ENCODE measurements at regions not wholly inside any gene's neighbourhood (a gene's known extent, or its start where the extent isn't known, plus 50 kb on each side); places are given as distances from the start of the nearest gene placed in this dataset.

- CTCF ChIA-PET: no interaction called here
- TF ChIP-seq PKNOX1 (IDR thresholded peaks at IDR 0.05): no peak
- no peak for TF ChIP-seq SUZ12 (IDR thresholded peaks at IDR 0.05)
- TF ChIP-seq NFRKB (IDR thresholded peaks at IDR 0.05): no peak
- no peak for TF ChIP-seq FOXM1 (IDR thresholded peaks at IDR 0.05; ENCODE audit: borderline replicate concordance)
- POLR2A ChIA-PET: no interaction called here
- no peak for DNase-seq (ENCODE audit: extremely low spot score)
Measured at GRCh38 chr7:156022483-156023459, 210.5 kb upstream of the SHH start.

- ChIA-PET POLR2A (no interaction called here), CTCF (no interaction called here)
- TF ChIP-seq BHLHE40 (IDR thresholded peaks at IDR 0.05; ENCODE audit: borderline replicate concordance): no peak
- TF ChIP-seq L3MBTL2 (conservative IDR thresholded peaks at IDR 0.05): no peak
- no peak for TF ChIP-seq TARDBP (IDR thresholded peaks at IDR 0.05)
- no peak for TF ChIP-seq SUZ12 (IDR thresholded peaks at IDR 0.05)
- no peak for TF ChIP-seq FOXA1 (IDR thresholded peaks at IDR 0.05)
- TF ChIP-seq ELF4 (IDR thresholded peaks at IDR 0.05): no peak
- no peak for TF ChIP-seq PKNOX1 (IDR thresholded peaks at IDR 0.05)
- no peak for TF ChIP-seq FOXK2 (IDR thresholded peaks at IDR 0.05)
- no peak for TF ChIP-seq ZNF384 (IDR thresholded peaks at IDR 0.05)
- TF ChIP-seq SP1 (IDR thresholded peaks at IDR 0.05): no peak
- TF ChIP-seq FOXM1 (IDR thresholded peaks at IDR 0.05; ENCODE audit: borderline replicate concordance): no peak
- TF ChIP-seq ARNT (IDR thresholded peaks at IDR 0.05): no peak
- TF ChIP-seq CTBP1 (IDR thresholded peaks at IDR 0.05; ENCODE audit: borderline replicate concordance): no peak
- no peak for TF ChIP-seq NFRKB (IDR thresholded peaks at IDR 0.05)
- DNase-seq (ENCODE audit: extremely low spot score): no peak
Measured at GRCh38 chr7:156021471-156021870, 209.2 kb upstream of the SHH start.

- CTCF ChIA-PET: interaction anchor here (0.5 kb wide), 1 partner anchor 650 kb away, joined by 3 read pairs; no protein-coding TSS in a partner anchor
Measured at GRCh38 chr7:156020566-156020965, 208.3 kb upstream of the SHH start.

GRCh38 chr7:156019776-156020565 is 207.7 kb upstream of the SHH start:
- TF ChIP-seq ELF4 (IDR thresholded peaks at IDR 0.05) (no peak), NFRKB (IDR thresholded peaks at IDR 0.05) (no peak)
- ChIA-PET CTCF (interaction anchor here (0.5 kb wide), 1 partner anchor 650 kb away, joined by 3 read pairs; no protein-coding TSS in a partner anchor), POLR2A (no interaction called here)
- DNase-seq (ENCODE audit: extremely low spot score): no peak

More at GRCh38 chr7:156020566-156020965, 208.3 kb upstream of the SHH start:
- DNase-seq (ENCODE audit: extremely low spot score): no peak
- POLR2A ChIA-PET: no interaction called here
- TF ChIP-seq HDGF (IDR thresholded peaks at IDR 0.05; ENCODE audit: borderline replicate concordance) (no peak), ARNT (IDR thresholded peaks at IDR 0.05) (no peak), SUZ12 (IDR thresholded peaks at IDR 0.05) (no peak), CTBP1 (IDR thresholded peaks at IDR 0.05; ENCODE audit: borderline replicate concordance) (no peak), L3MBTL2 (conservative IDR thresholded peaks at IDR 0.05) (no peak)

- ChIA-PET POLR2A (no interaction called here), CTCF (no interaction called here)
- no peak for DNase-seq (ENCODE audit: extremely low spot score)
- TF ChIP-seq CTBP1 (IDR thresholded peaks at IDR 0.05; ENCODE audit: borderline replicate concordance) (no peak), BHLHE40 (IDR thresholded peaks at IDR 0.05; ENCODE audit: borderline replicate concordance) (no peak)
Measured at GRCh38 chr7:156019308-156019707, 207.0 kb upstream of the SHH start.

GRCh38 chr7:156017916-156018700 is 205.8 kb upstream of the SHH start:
- CTCF ChIA-PET: no interaction called here
- TF ChIP-seq FOXA1 (IDR thresholded peaks at IDR 0.05) (no peak), LEF1 (IDR thresholded peaks at IDR 0.05; ENCODE audit: borderline replicate concordance) (no peak)
- POLR2A ChIA-PET: no interaction called here
- DNase-seq (ENCODE audit: extremely low spot score): no peak

GRCh38 chr7:156017431-156017830 is 205.2 kb upstream of the SHH start:
- no peak for TF ChIP-seq NFRKB (IDR thresholded peaks at IDR 0.05)
- no peak for TF ChIP-seq LEF1 (IDR thresholded peaks at IDR 0.05; ENCODE audit: borderline replicate concordance)
- TF ChIP-seq ARNT (IDR thresholded peaks at IDR 0.05): no peak
- TF ChIP-seq TARDBP (IDR thresholded peaks at IDR 0.05): no peak
- no peak for TF ChIP-seq BHLHE40 (IDR thresholded peaks at IDR 0.05; ENCODE audit: borderline replicate concordance)
- POLR2A ChIA-PET: no interaction called here
- CTCF ChIA-PET: no interaction called here
- DNase-seq (ENCODE audit: extremely low spot score): no peak
